ENCODE measurements at regions not wholly inside any gene's neighbourhood (a gene's known extent, or its start where the extent isn't known, plus 50 kb on each side); places are given as distances from the start of the nearest gene placed in this dataset.
"Not testable (repeated sequence)": the region's sequence is repeated elsewhere in the genome, so short reads cannot be mapped to it uniquely, and the experiment has no call there.

GRCh38 chr9:86997156-86997555 is 49.9 kb upstream of the GAS1 start:
- ChIA-PET POLR2A (no interaction called here), CTCF (no interaction called here)

DNA sequence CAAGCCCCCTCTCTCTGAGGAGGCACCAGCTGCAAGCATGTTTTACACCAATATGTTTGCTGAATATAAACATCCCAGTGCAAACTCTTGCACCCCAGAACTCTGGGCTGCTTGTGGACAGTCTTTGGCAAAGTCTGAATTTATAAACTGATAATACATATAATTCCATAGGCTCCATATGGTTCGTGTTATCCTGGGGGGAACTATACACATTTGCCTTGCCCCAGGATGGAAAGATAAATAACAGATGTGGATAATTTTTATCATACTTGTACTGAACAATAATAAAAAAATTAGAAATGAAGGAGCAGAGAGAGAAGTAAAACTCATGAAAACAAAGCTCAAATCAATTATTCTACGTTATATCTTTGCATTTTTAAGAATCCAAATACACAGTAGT is 50.6 kb upstream of the GAS1 start:
- POLR2A ChIA-PET = no interaction called here
- CTCF ChIA-PET = no interaction called here

GRCh38 chr9:87002517-87002916 is 55.2 kb upstream of the GAS1 start:
- POLR2A ChIA-PET = no interaction called here
- CTCF ChIA-PET = no interaction called here

GRCh38 chr9:87004016-87004415 is 56.7 kb upstream of the GAS1 start:
- CTCF ChIA-PET = no interaction called here
- POLR2A ChIA-PET = no interaction called here

- ChIA-PET CTCF (no interaction called here), POLR2A (no interaction called here)
Observed at GRCh38 chr9:87006956-87007355, 59.6 kb upstream of the GAS1 start.

DNA sequence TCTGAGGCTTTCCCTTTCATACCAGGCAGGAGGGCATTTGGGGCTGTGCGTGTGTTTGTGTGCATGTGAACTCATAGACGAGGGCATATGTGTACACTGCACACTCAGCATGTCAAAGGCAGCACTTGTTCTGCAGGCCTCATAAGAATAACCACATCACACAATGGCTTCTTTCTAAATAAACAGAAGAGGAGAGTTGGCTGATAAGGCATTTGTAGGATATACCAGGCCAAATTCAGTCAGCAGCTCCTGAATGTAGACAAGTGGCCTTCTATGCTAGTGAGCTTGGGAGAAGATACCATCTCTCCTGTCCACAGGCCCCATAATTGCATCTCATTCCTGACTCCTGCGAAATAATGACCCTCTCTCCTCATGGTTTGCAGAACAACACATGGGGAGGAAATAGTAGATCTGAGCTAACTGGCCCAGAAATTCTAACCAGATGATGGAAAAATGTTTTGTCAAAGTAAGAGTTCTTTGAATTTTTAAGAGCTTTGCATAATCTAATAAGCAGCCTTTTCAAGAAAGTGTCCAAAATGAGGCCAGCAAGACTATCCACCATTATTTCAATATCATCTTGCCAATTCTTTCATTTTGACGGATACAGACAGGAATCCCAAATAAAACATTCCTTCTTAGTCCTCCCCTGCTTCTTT is 60.5 kb upstream of the GAS1 start:
- POLR2A ChIA-PET = no interaction called here

DNA sequence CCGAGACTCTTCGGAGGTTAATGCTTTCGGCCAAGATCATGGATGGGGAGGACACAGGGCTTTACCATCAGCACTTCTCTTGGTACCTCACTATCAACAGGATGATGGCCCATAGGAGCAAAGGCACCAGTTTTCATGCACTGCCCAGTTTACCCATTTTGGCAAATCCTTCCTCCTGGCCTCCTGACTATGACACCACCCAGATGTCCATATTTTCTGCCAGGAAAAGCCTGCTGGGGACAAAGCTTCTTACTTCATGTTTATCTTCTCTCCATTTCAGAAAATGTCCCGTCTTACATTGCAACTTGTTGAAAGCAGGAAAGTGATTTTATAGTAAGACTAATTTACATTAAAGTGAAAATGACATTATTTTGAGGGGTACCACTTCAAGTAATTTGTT is 61.4 kb upstream of the GAS1 start:
- CTCF ChIA-PET = no interaction called here
- POLR2A ChIA-PET = no interaction called here

More for the DNA sequence above, 60.5 kb upstream of the GAS1 start:
- CTCF ChIA-PET = no interaction called here

DNA sequence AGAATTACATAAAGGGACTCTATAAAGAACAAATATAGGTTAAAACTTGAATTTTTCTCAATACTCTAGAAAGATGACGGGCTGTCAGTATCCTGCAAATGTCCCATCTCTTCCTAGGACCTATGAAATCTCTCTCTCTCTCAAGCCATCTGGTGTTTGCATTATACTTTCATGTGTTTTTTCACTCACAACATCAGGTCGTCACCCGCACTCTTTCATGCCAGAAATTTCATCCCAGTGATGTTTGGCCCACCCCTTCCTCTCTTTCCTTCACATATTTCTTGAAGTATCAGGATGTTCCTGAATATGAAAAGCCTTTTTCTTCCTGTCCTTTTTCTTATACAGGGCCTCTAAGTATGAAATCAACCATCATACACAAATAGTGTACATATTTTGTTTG is 63.3 kb upstream of the GAS1 start:
- ChIA-PET CTCF (no interaction called here), POLR2A (no interaction called here)

DNA sequence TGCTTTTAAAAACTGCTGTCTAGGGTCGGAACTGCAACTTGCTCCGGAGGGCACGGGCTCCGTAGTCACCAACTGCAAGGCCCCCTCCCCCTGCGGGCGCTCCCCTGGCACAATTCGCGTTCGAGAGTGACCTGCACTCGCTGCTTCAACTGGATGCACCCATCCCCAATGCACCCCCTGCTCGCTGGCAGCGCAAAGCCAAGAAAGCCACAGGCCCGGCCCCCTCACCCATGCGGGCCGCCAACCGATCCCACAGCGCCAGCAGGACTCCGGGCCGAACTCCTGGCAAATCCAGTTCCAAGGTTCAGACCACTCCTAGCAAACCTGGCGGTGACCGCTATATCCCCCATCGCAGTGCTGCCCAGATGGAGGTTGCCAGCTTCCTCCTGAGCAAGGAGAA is 64.2 kb upstream of the GAS1 start:
- ChIA-PET CTCF (no interaction called here), POLR2A (no interaction called here)

DNA sequence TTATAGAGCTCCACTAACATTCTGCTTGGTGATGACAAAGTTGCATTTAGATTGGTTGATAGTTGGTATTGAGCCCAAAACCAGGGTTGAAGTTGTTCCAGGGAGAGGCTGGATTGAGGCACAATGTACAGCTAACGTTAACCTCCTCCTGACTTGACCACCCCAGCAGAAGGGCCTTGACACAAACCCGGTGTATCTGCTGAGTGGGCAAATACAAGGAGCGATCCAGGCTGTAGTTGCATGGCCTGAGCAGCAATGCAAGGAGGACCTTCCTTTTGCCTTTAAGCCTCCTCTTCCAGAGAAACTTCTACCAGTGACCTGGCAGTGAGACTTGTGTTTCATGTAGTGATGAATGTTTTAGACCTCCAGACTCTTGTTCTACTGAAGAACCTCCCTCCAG is 66.2 kb upstream of the GAS1 start:
- ChIA-PET POLR2A (no interaction called here), CTCF (no interaction called here)

DNA sequence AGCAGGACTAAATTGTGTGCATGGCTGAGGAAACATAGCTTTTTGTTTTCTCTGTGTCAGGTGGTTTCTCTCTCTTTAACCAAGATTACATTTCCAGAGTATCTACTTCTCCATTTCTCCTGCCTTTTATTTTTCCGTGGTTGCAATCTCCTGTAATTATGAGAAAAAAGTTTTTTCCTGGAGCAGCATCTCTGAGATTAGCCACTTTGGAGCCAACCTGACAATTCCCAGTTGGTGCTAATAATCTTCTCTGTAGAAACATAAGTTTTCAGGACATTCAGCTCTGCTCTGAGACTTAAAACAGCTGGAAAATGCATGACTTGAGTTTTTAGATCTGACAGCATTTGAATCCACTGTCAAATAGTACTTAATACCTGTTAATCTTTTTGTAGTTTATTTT is 67.1 kb upstream of the GAS1 start:
- ChIA-PET CTCF (no interaction called here), POLR2A (no interaction called here)

DNA sequence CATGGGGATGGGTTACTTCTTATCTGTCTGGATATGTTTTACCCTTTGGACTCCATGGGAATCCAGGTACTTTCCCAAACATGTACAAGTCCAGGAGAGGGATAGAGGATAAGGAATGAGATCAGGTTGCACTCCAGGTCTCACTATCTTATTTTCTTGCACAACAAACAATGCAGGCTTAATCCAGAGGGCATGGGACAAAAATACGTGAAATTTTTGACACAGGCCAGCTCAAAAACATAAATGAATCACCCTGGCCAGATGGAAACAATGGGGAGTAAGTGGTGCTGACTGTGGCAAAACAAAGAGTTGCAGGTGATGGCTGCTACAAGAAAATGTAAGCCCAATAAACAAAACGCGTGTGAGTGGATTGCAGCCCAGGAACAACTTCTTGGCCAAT is 69.4 kb upstream of the GAS1 start:
- CTCF ChIA-PET = no interaction called here
- POLR2A ChIA-PET = no interaction called here

GRCh38 chr9:87020169-87020950 is 73.1 kb upstream of the GAS1 start:
- POLR2A ChIA-PET = no interaction called here
- CTCF ChIA-PET = no interaction called here

- CTCF ChIA-PET = no interaction called here
- POLR2A ChIA-PET = no interaction called here
Observed at GRCh38 chr9:87022178-87022577, 74.9 kb upstream of the GAS1 start.

DNA sequence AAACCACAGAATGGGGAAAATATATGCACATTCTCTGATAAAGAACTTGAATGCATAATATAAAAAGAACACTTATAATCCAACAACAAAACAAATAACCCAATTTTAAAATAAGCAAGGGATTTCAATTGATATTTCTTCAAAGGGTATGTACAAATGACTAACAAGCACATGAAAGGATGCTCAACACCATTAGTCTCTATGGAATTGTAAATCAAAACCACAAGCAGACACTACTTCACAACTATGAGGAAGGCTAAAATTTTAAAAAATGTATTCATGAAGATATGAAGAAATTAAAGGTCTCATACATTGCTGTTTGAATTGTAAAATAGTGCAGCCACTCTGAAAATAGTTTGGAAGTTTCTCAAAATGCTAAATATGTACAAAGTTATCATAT is 78.9 kb upstream of the GAS1 start:
- ChIA-PET POLR2A (no interaction called here), CTCF (no interaction called here)

- POLR2A ChIA-PET, CTCF ChIA-PET: not testable (repeated sequence)
Observed at GRCh38 chr9:87028836-87029235, 81.5 kb upstream of the GAS1 start.

- ChIA-PET CTCF (no interaction called here), POLR2A (no interaction called here)
Observed at GRCh38 chr9:87029905-87030304, 82.6 kb upstream of the GAS1 start.

GRCh38 chr9:87034841-87035240 is 87.5 kb upstream of the GAS1 start:
- POLR2A ChIA-PET = no interaction called here
- CTCF ChIA-PET = no interaction called here

GRCh38 chr9:87035879-87036278 is 88.6 kb upstream of the GAS1 start:
- POLR2A ChIA-PET = no interaction called here
- CTCF ChIA-PET = no interaction called here

DNA sequence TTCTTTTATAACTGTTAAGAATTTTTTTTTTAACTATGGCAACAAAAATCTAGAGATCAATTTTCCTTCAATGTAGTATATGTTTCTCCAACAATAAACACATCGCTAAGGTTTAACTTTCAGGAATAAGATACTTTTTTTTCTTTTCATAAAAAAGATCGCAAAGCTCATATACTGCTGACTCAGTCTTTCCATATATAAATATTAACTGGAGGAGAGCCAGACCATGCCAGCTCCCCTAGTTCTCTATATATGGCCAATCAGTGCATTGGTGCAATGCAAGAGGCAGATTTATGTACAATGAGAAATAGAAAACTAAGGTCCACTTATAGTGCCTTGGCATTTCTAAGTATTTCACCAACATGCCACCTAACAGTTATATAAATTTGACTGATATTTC is 89.2 kb upstream of the GAS1 start:
- ChIA-PET CTCF (no interaction called here), POLR2A (no interaction called here)

DNA sequence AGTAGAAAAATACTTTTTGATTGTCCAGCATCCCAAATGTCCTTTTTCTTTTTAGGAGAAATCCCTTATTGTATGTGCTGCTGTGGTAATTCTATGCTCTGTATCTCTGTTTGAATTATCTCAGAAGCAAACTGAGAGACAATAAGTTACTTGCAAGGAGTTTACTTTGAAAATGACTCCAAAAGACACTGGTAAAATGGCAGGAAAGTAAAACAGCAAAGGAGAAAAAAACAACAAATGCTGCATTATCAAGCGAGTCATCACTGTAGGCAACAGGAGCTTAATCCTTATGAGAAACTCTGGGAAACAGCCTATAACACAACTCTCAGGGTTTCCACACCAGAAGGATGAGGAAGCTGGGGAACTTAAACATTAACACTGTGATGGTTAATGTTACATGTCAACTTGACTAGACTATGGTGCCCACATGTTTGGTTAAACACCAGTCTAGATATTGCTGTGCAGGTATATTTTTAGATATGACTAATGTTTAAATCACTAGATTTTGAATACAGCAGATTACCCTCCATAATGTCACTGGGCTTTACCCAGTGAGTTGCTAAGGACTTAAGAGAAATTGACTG is 92.6 kb upstream of the GAS1 start:
- ChIA-PET CTCF (no interaction called here), POLR2A (no interaction called here)

DNA sequence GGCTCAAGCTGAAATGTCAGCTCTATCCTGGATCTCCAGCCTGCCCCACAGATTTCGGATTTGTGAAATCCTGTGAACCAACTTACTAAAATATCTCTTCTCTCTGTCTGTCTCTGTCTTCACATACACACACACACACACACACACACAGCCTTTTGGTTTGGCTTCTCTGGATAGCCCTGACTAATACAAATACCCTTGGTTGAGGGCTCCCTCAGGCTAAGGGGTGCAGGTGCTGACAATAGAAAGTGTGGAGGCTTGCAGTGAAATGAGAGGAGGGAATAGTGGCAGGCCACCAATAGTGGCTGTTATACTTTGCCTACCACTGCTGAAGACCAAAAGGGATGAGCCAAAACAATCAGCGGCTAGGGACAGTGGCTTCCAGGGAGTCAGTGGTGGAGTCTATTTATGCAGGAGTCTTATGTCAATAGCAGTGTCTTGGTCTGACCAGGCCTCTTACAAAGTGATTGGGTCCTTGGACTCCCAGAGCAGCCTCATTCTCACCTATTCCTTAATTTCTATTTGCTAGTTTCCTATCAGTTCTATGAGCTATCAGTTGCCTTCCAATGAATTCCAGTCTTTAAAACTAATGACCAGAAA is 93.2 kb upstream of the GAS1 start:
- ChIA-PET POLR2A (no interaction called here), CTCF (no interaction called here)
